PC-9 (cell line): ENCODE measurements at regions not wholly inside any gene's neighbourhood (a gene's known extent, or its start where the extent isn't known, plus 50 kb on each side); places are given as distances from the start of the nearest gene placed in this dataset.

ENCODE experiments used
- BruUV-seq: library from RNA; stranded (reverse); fragments of 400-500 nt; replicated peaks from 2 replicates; lab custom pipeline; 2021; lab: Mats Ljungman, UMichigan
- CTCF ChIA-PET: fragments of 300-600 bp; sonication (Branson Sonifier 250); formaldehyde crosslinking; loops from one replicate; lab custom pipeline; 2022; ENCODE audit warnings: antibody characterized with exemption; lab: Charles Lee
- POLR2A ChIA-PET: fragments of 300-600 bp; sonication (Branson Sonifier 250); formaldehyde crosslinking; loops from one replicate; lab custom pipeline; 2022; ENCODE audit warnings: antibody characterized with exemption; ENCODE audit not compliant: unreplicated experiment; lab: Charles Lee
- DNase-seq, 2 experiments: peaks; one replicate each; pipeline versions ENCODE4 v3.0.0 to v3.0.0-alpha.2; 2015 to 2022; ENCODE audit warnings: mixed read lengths in 1 of 2
- H2AFZ ChIP-seq: fragments of 200-600 bp; sonication (generic); 2 replicates; pipeline ENCODE4 v1.8.1; 2017; ENCODE audit warnings: antibody characterized with exemption
- H3F3A ChIP-seq: fragments of 200-600 bp; sonication (generic); 2 replicates; pipeline ENCODE4 v1.8.1; 2017; ENCODE audit warnings: antibody characterized with exemption, mild to moderate bottlenecking, low read depth; ENCODE audit not compliant: insufficient read depth
- H3K27ac ChIP-seq: fragments of 200-600 bp; sonication (generic); 2 replicates; pipeline ENCODE4 v1.6.1; 2016; ENCODE audit warnings: mixed run types
- H3K27me3 ChIP-seq: fragments of 200-600 bp; sonication (generic); 2 replicates; pipeline ENCODE4 v1.6.1; 2016; ENCODE audit warnings: low read depth, mixed run types; ENCODE audit not compliant: insufficient read depth
- H3K36me3 ChIP-seq: fragments of 200-600 bp; sonication (generic); 2 replicates; pipeline ENCODE4 v1.6.1; 2016; ENCODE audit warnings: low read depth, mixed run types
- H3K4me1 ChIP-seq: fragments of 200-600 bp; sonication (generic); replicated peaks from 2 replicates; pipeline ENCODE4 v1.6.1; 2016; ENCODE audit warnings: mixed run types; ENCODE audit not compliant: insufficient read depth
- H3K4me2 ChIP-seq: fragments of 200-600 bp; sonication (generic); 2 replicates; pipeline ENCODE4 v1.6.1; 2017; ENCODE audit warnings: mixed run types
- H3K4me3 ChIP-seq: fragments of 200-600 bp; sonication (generic); 2 replicates; pipeline ENCODE4 v1.6.1; 2016; ENCODE audit warnings: mixed run types
- H3K79me2 ChIP-seq: fragments of 200-600 bp; sonication (generic); 2 replicates; pipeline ENCODE4 v1.6.1; 2017; ENCODE audit warnings: low read depth, mixed run types
- H3K9me2 ChIP-seq: fragments of 200-600 bp; sonication (generic); 2 replicates; pipeline ENCODE4 v1.8.1; 2017; ENCODE audit warnings: mild to moderate bottlenecking; ENCODE audit not compliant: insufficient read depth
- H3K9me3 ChIP-seq: fragments of 200-600 bp; sonication (generic); 2 replicates; pipeline ENCODE4 v1.8.1; 2016; ENCODE audit warnings: low read depth; ENCODE audit not compliant: insufficient read depth
- H4K20me1 ChIP-seq: fragments of 200-600 bp; sonication (generic); 2 replicates; pipeline ENCODE4 v1.8.1; 2017; ENCODE audit not compliant: insufficient read depth
- EZH2 ChIP-seq: fragments of 200-600 bp; sonication (generic); IDR thresholded peaks from 2 replicates; pipeline ENCODE4 v1.8.0; 2017; ENCODE audit warnings: antibody characterized with exemption, low read depth
- intact Hi-C: fragments of 100-400 bp; cut with micrococcal nuclease; formaldehyde crosslinking; loops from one replicate; pipeline ENCODE4 v1.10.0; 2022; ENCODE audit not compliant: unreplicated experiment
- TF ChIP-seq, protein P1 (sequence below): fragments of 200-600 bp; sonication (generic); conservative IDR thresholded peaks from 2 replicates; pipeline ENCODE4 v1.6.1; 2017; ENCODE audit warnings: mixed run types, antibody characterized with exemption, mild to moderate bottlenecking, moderate library complexity

DNA sequence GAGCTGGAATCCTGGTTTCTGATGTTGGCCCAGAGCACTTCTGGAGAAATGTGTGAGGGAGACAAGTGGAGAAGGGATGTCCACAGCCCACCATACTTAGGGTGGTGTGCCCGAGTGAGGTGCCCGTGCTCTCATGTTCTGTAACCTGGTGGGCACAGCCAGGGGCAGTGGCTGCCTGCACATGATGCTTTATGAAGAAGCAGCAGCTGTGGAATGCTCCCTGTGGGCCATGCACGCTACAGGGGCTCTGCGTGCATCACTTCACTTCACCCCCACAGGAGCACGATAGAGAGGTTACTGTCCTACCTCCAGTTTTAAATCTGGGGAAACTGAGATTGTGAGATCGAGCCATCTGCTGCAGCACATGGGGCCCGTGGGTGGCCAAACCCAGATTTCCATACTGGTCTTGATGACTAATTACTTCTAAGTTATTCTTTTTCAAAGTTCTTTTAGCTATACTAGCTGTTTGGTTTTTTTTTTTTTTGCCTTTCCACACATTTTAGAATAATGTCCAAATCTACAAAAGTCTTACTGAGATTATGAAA lies 441.6 kb downstream of the GADD45G start:
- intact Hi-C loops = no loop called here
- TF ChIP-seq EZH2 = no peak
- TF ChIP-seq, protein P1, sequence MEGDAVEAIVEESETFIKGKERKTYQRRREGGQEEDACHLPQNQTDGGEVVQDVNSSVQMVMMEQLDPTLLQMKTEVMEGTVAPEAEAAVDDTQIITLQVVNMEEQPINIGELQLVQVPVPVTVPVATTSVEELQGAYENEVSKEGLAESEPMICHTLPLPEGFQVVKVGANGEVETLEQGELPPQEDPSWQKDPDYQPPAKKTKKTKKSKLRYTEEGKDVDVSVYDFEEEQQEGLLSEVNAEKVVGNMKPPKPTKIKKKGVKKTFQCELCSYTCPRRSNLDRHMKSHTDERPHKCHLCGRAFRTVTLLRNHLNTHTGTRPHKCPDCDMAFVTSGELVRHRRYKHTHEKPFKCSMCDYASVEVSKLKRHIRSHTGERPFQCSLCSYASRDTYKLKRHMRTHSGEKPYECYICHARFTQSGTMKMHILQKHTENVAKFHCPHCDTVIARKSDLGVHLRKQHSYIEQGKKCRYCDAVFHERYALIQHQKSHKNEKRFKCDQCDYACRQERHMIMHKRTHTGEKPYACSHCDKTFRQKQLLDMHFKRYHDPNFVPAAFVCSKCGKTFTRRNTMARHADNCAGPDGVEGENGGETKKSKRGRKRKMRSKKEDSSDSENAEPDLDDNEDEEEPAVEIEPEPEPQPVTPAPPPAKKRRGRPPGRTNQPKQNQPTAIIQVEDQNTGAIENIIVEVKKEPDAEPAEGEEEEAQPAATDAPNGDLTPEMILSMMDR = no peak
- Histone ChIP-seq H3K9me2 (no peaks in the 10 kb centered on the region; the same call in none of the 2 replicates), H3F3A (no peaks in the 10 kb centered on the region), H3K4me3 (no peak overlapping the region), H3K79me2 (no peaks in the 10 kb centered on the region), H3K9me3 (no peaks in the 10 kb centered on the region), H3K4me2 (no peak overlapping the region), H3K4me1 (0 out of 2 replicates have a peak, but pooled peaks cover 7% of the 10 kb centered on the region), H3K36me3 (no peaks in the 10 kb centered on the region), H2AFZ (no peak overlapping the region), H3K27ac (no peak overlapping the region), H3K27me3 (peaks cover 14% of the 10 kb centered on the region), H4K20me1 (no peaks in the 10 kb centered on the region)
- no TSS peak for BruUV-seq
- POLR2A ChIA-PET = no interaction called here
- no peak for DNase-seq
- CTCF ChIA-PET = no interaction called here

DNA sequence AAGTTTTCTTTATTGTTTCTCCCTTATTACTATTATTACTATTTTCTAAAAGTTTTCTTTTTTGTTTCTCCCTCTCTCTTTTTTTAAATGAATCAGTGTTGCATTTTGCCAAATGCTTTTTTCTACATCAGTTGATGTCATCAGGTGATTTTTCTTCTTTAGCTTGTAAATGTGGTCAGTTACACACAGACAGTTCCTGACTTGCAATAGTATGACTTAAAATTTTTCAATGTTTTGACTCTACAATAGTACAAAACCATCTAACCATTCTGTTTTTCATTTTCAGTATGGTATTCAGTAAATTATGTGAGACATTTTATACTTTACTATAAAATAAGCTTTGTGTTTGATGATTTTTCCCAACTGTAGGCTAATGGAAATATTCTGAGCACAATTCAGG lies 443.0 kb downstream of the GADD45G start:
- H3K9me3 ChIP-seq = no peaks in the 10 kb centered on the region
- no peak overlapping the region for H3K4me3 ChIP-seq
- no peaks in the 10 kb centered on the region for H3K79me2 ChIP-seq
- no peak for TF ChIP-seq EZH2
- TF ChIP-seq, protein P1 = no peak
- H3K9me2 ChIP-seq = no peaks in the 10 kb centered on the region; the same call in none of the 2 replicates
- no peaks in the 10 kb centered on the region for H4K20me1 ChIP-seq
- ChIA-PET POLR2A (no interaction called here), CTCF (interaction anchor here (0.7 kb wide), 1 partner anchor 179 kb away, joined by 7 read pairs; no protein-coding TSS in a partner anchor)
- no peak overlapping the region for H2AFZ ChIP-seq
- no peak overlapping the region for H3K4me2 ChIP-seq
- DNase-seq = no peak
- H3K27ac ChIP-seq = no peak overlapping the region
- H3K36me3 ChIP-seq = no peaks in the 10 kb centered on the region
- no TSS peak for BruUV-seq
- no peaks in the 10 kb centered on the region for H3F3A ChIP-seq
- H3K27me3 ChIP-seq = peaks cover 1% of the 10 kb centered on the region
- 0 out of 2 replicates have a peak, but pooled peaks cover 7% of the 10 kb centered on the region for H3K4me1 ChIP-seq
- intact Hi-C loops = no loop called here

DNA sequence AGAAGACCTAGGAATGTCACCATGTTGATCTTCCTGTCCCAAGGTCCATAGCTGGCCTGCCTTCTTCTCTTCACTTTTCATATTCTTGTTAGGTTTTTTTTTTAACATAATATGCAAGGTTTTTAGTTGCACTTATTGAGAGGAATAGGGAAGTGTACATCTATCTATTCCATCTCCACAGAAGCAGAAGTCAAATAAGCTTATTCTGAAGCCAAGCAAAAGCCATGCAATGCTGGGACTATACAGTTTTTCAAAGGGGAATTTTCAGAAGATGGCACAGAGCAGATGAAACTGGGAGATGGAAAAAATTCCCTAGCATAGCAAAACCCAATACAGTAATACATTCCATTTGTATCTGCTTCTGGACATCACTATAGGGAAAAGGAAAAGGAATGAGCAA lies 447.6 kb downstream of the GADD45G start:
- H3K27me3 ChIP-seq = no peaks in the 10 kb centered on the region; the same call in 1 of the 2 replicates
- no peak overlapping the region for H3K4me2 ChIP-seq
- H3K9me2 ChIP-seq = no peaks in the 10 kb centered on the region; the same call in none of the 2 replicates
- POLR2A ChIA-PET = no interaction called here
- intact Hi-C loops = no loop called here
- CTCF ChIA-PET = no interaction called here
- H3K4me1 ChIP-seq = no peaks in the 10 kb centered on the region
- TF ChIP-seq EZH2 = no peak
- TF ChIP-seq, protein P1 = no peak
- no TSS peak for BruUV-seq
- no peaks in the 10 kb centered on the region for H3F3A ChIP-seq
- no peak overlapping the region for H3K4me3 ChIP-seq
- H3K27ac ChIP-seq = no peak overlapping the region
- no peaks in the 10 kb centered on the region for H3K79me2 ChIP-seq
- H4K20me1 ChIP-seq = no peaks in the 10 kb centered on the region
- H3K9me3 ChIP-seq = no peaks in the 10 kb centered on the region
- H2AFZ ChIP-seq = no peak overlapping the region
- no peak for DNase-seq
- no peaks in the 10 kb centered on the region for H3K36me3 ChIP-seq
